A549 (cell line): ENCODE measurements at regions not wholly inside any gene's neighbourhood (a gene's known extent, or its start where the extent isn't known, plus 50 kb on each side); places are given as distances from the start of the nearest gene placed in this dataset.

Experiments used
- ATAC-seq, 2 experiments: fragments of 200-7000 bp in 1 of 2; fragments of >200 bp in 1 of 2; cut with Nextera tagmentation in 1 of 2; cut with Tn5 transposase in 1 of 2; 3 replicates each; pipeline versions ENCODE4 v1.8.0 to v1.9.1; 2018 to 2020; ENCODE audit warnings: mild to moderate bottlenecking in 1 of 2, moderate library complexity in 1 of 2
- CTCF ChIA-PET: fragments of 300-600 bp; sonication (Branson Sonifier 250); formaldehyde crosslinking; extraction: SDS; loops from one replicate; lab custom pipeline; 2021; ENCODE audit warnings: antibody characterized with exemption, inconsistent platforms; lab: Yijun Ruan, JAX
- POLR2A ChIA-PET: fragments of 350-600 bp; formaldehyde crosslinking; extraction: SDS; loops from one replicate; lab custom pipeline; 2021; ENCODE audit warnings: antibody characterized with exemption, inconsistent platforms; lab: Yijun Ruan, JAX
- DNase-seq, 2 experiments: peaks; one replicate each; pipeline versions ENCODE4 v3.0.0 to v3.0.0-alpha.2; 2011 to 2016; ENCODE audit warnings: low read depth in 1 of 2, low spot score in 1 of 2
- FAIRE-seq: peaks from 2 replicates; lab custom pipeline; 2011; peaks lifted over from hg19 to GRCh38; lab: Jason Lieb, UNC
- H3K27ac ChIP-seq, 2 experiments: fragments of >200 bp; sonication (Bioruptor Twin); formaldehyde crosslinking; 3 replicates each; pipeline ENCODE4 v1.5.1; 2016 to 2017
- H3K4me1 ChIP-seq: fragments of >200 bp; sonication (Bioruptor Twin); formaldehyde crosslinking; 3 replicates; pipeline ENCODE4 v1.6.1; 2016
- H3K4me2 ChIP-seq: fragments of >200 bp; sonication (Bioruptor Twin); formaldehyde crosslinking; 3 replicates; pipeline ENCODE4 v1.6.1; 2016
- H3K4me3 ChIP-seq: fragments of >200 bp; sonication (Bioruptor Twin); formaldehyde crosslinking; 3 replicates; pipeline ENCODE4 v1.5.1; 2016
- H3K9me3 ChIP-seq: fragments of >200 bp; sonication (Bioruptor Twin); formaldehyde crosslinking; 3 replicates; pipeline ENCODE4 v1.6.1; 2016
- ATOH8 ChIP-seq: fragments of 250-450 bp; sonication (Bioruptor Pico); IDR thresholded peaks from 2 replicates; pipeline ENCODE4 v1.5.0; 2020; ENCODE audit warnings: low read depth, mild to moderate bottlenecking, moderate library complexity
- BCL3 ChIP-seq: fragments of >200 bp; sonication (Bioruptor Twin); formaldehyde crosslinking; IDR thresholded peaks from 3 replicates; pipeline ENCODE4 v1.6.1; 2016
- BHLHE40 ChIP-seq: IDR thresholded peaks from 2 replicates; pipeline ENCODE4 v1.6.1; 2012; ENCODE audit warnings: low read depth, low read length, inconsistent platforms
- CBX8 ChIP-seq: fragments of 200-600 bp; sonication (generic); IDR thresholded peaks from 2 replicates; pipeline ENCODE4 v1.6.1; 2016
- E2F6 ChIP-seq: IDR thresholded peaks from 2 replicates; pipeline ENCODE4 v1.6.1; 2012; ENCODE audit warnings: low read depth, borderline replicate concordance
- EHF ChIP-seq: fragments of 250-450 bp; sonication (Bioruptor Pico); IDR thresholded peaks from 2 replicates; pipeline ENCODE4 v1.5.0; 2020; ENCODE audit warnings: mild to moderate bottlenecking
- EHMT2 ChIP-seq: fragments of 200-600 bp; sonication (generic); IDR thresholded peaks from 2 replicates; pipeline ENCODE4 v1.6.1; 2016; ENCODE audit warnings: antibody characterized with exemption, low read depth, mild to moderate bottlenecking, moderate library complexity
- ELK1 ChIP-seq: fragments of 150-350 bp; IDR thresholded peaks from 2 replicates; pipeline ENCODE4 v1.6.1; 2014; ENCODE audit warnings: low read depth, mild to moderate bottlenecking, low read length
- ESRRA ChIP-seq: fragments of 150-350 bp; IDR thresholded peaks from 2 replicates; pipeline ENCODE4 v1.6.1; 2014; ENCODE audit warnings: mild to moderate bottlenecking, low read length, borderline replicate concordance
- FOSB ChIP-seq: fragments of 250-450 bp; sonication (Bioruptor Pico); IDR thresholded peaks from 2 replicates; pipeline ENCODE4 v1.5.0; 2020; ENCODE audit warnings: mild to moderate bottlenecking, moderate library complexity
- FOSL2 ChIP-seq, 2 experiments: fragments of 450-650 bp in 1 of 2; fragments of >200 bp in 1 of 2; sonication (Bioruptor Twin) in 1 of 2; formaldehyde crosslinking; IDR thresholded peaks; 2 replicates each; pipeline versions ENCODE4 v1.5.0 to v1.6.1; 2016 to 2020; ENCODE audit warnings: mild to moderate bottlenecking in 1 of 2, moderate library complexity in 1 of 2
- GATA3 ChIP-seq: IDR thresholded peaks from 2 replicates; pipeline ENCODE4 v1.6.1; 2012; ENCODE audit warnings: borderline replicate concordance
- HES2 ChIP-seq: fragments of >200 bp; sonication (Bioruptor Twin); formaldehyde crosslinking; IDR thresholded peaks from 2 replicates; pipeline ENCODE4 v1.6.1; 2016
- HOXB13 ChIP-seq: fragments of 250-450 bp; sonication (Bioruptor Pico); IDR thresholded peaks from 2 replicates; pipeline ENCODE4 v1.5.0; 2020; ENCODE audit warnings: low read depth, mild to moderate bottlenecking, moderate library complexity
- JUN ChIP-seq, 2 experiments: fragments of >200 bp; sonication (Bioruptor Twin); formaldehyde crosslinking; IDR thresholded peaks; 2 replicates in 1 of 2; 3 replicates in 1 of 2; pipeline ENCODE4 v1.6.1; 2016 to 2017
- JUNB ChIP-seq: fragments of >200 bp; sonication (Bioruptor Twin); formaldehyde crosslinking; IDR thresholded peaks from 2 replicates; pipeline ENCODE4 v1.6.1; 2016
- KDM5A ChIP-seq: fragments of 200-600 bp; sonication (generic); IDR thresholded peaks from 2 replicates; pipeline ENCODE4 v1.6.1; 2016; ENCODE audit warnings: antibody characterized with exemption, mild to moderate bottlenecking
- MAFK ChIP-seq: fragments of 450-650 bp; IDR thresholded peaks from 2 replicates; pipeline ENCODE4 v1.6.1; 2014; ENCODE audit not compliant: partially characterized antibody
- MAZ ChIP-seq: fragments of 150-350 bp; IDR thresholded peaks from 2 replicates; pipeline ENCODE4 v1.6.1; 2014; ENCODE audit warnings: antibody characterized with exemption, low read depth, low read length, borderline replicate concordance
- NPAS2 ChIP-seq: fragments of 250-450 bp; sonication (Bioruptor Pico); IDR thresholded peaks from 2 replicates; pipeline ENCODE4 v1.8.0; 2022; ENCODE audit warnings: mild to moderate bottlenecking, moderate library complexity, borderline replicate concordance
- NR3C1 ChIP-seq: fragments of >200 bp; sonication (Bioruptor Twin); formaldehyde crosslinking; IDR thresholded peaks from 3 replicates; pipeline ENCODE4 v1.6.1; 2017
- POLR2AphosphoS2 ChIP-seq: conservative IDR thresholded peaks from 2 replicates; pipeline ENCODE4 v1.6.1; 2012; ENCODE audit warnings: low read length, improper control_type of control experiment, inconsistent platforms
- RAD21 ChIP-seq, 2 experiments: fragments of >200 bp in 1 of 2; sonication (Bioruptor Twin) in 1 of 2; formaldehyde crosslinking in 1 of 2; IDR thresholded peaks in 1 of 2; conservative IDR thresholded peaks in 1 of 2; 2 replicates in 1 of 2; 3 replicates in 1 of 2; pipeline ENCODE4 v1.6.1; 2012 to 2018; ENCODE audit warnings: inconsistent platforms in 1 of 2
- RARB ChIP-seq: fragments of 250-450 bp; sonication (Bioruptor Pico); IDR thresholded peaks from 2 replicates; pipeline ENCODE4 v1.8.0; 2021; ENCODE audit warnings: mild to moderate bottlenecking, moderate library complexity
- RCOR1 ChIP-seq: fragments of 150-350 bp; IDR thresholded peaks from 2 replicates; pipeline ENCODE4 v1.6.1; 2014; ENCODE audit warnings: antibody characterized with exemption, low read length, low read depth
- RNF2 ChIP-seq: fragments of 200-600 bp; sonication (generic); IDR thresholded peaks from 2 replicates; pipeline ENCODE4 v1.6.1; 2016; ENCODE audit warnings: low read depth, mild to moderate bottlenecking, antibody characterized with exemption, moderate library complexity, borderline replicate concordance
- SMC3 ChIP-seq: fragments of >200 bp; sonication (Bioruptor Twin); formaldehyde crosslinking; IDR thresholded peaks from 3 replicates; pipeline ENCODE4 v1.6.1; 2018; ENCODE audit warnings: inconsistent platforms
- TFCP2L1 ChIP-seq: fragments of 250-450 bp; sonication (Bioruptor Pico); IDR thresholded peaks from 2 replicates; pipeline ENCODE4 v1.5.0; 2021; ENCODE audit warnings: mild to moderate bottlenecking
- TP53 ChIP-seq: fragments of 250-450 bp; sonication (Bioruptor Pico); IDR thresholded peaks from 2 replicates; pipeline ENCODE4 v1.5.0; 2021; ENCODE audit warnings: mild to moderate bottlenecking, moderate library complexity
- ZFP36 ChIP-seq: fragments of 450-650 bp; IDR thresholded peaks from 2 replicates; pipeline ENCODE4 v1.6.1; 2014; ENCODE audit warnings: borderline replicate concordance; ENCODE audit not compliant: partially characterized antibody
- WGBS: methylation state at CpG from one replicate; pipeline ENCODE4 v1.1.6; 2017; ENCODE audit errors: missing lambda C conversion rate; 5-methylcytosine and 5-hydroxymethylcytosine counted together

- ChIA-PET POLR2A (no interaction called here), CTCF (no interaction called here)
- H3K27ac ChIP-seq, result no peak overlapping the region
- no peaks in the 10 kb centered on the region for H3K9me3 ChIP-seq
- no peaks in the 10 kb centered on the region for H3K4me1 ChIP-seq
- WGBS, result 25% methylated on average over 10 of the region's 20 CpGs
- no peak for ATAC-seq
- no peak for TF ChIP-seq RNF2
- TF ChIP-seq ATOH8, result no peak
- TF ChIP-seq FOSL2 (IDR thresholded peaks at IDR 0.05), result no peak
- no peak for TF ChIP-seq FOSL2 (CRISPR knock-in tag; IDR thresholded peaks at IDR 0.05)
- no peak for TF ChIP-seq CBX8
- TF ChIP-seq JUN (IDR thresholded peaks at IDR 0.05), result no peak
- no peak for TF ChIP-seq NPAS2 (CRISPR knock-in tag)
- TF ChIP-seq ELK1, result no peak
- TF ChIP-seq KDM5A, result no peak
- DNase-seq, result no peak
- FAIRE-seq, result no peak
- no peak overlapping the region for H3K4me2 ChIP-seq
- no peak overlapping the region for H3K4me3 ChIP-seq
Measured at GRCh38 chr13:111420113-111420876, 99.9 kb downstream of the TEX29 start.

GRCh38 chr13:111421216-111421615 is 100.8 kb downstream of the TEX29 start:
- no peaks in the 10 kb centered on the region for H3K9me3 ChIP-seq
- DNase-seq (no peak), ATAC-seq (no peak), FAIRE-seq (no peak)
- ChIA-PET POLR2A (interaction anchor here (0.6 kb wide), 1 partner anchor 24 kb away, joined by 4 read pairs; no protein-coding TSS in a partner anchor), CTCF (no interaction called here)
- no peak overlapping the region for H3K27ac ChIP-seq
- H3K4me1 ChIP-seq, result no peaks in the 10 kb centered on the region
- no peak overlapping the region for H3K4me2 ChIP-seq
- TF ChIP-seq TP53 (CRISPR knock-in tag) (no peak), BCL3 (no peak), MAFK (no peak), HES2 (no peak), BHLHE40 (no peak), CBX8 (no peak), TFCP2L1 (CRISPR knock-in tag) (no peak), NPAS2 (CRISPR knock-in tag) (no peak), JUNB (no peak), FOSB (CRISPR knock-in tag) (no peak), E2F6 (no peak), ZFP36 (no peak)
- 35% methylated on average over 11 of the region's 11 CpGs for WGBS
- no peak overlapping the region for H3K4me3 ChIP-seq

GRCh38 chr13:111422348-111422747 is 101.9 kb downstream of the TEX29 start:
- 49% methylated on average over 13 of the region's 13 CpGs for WGBS
- FAIRE-seq (no peak), DNase-seq (no peak), ATAC-seq (no peak)
- Histone ChIP-seq H3K4me3 (no peak overlapping the region), H3K4me2 (no peak overlapping the region), H3K4me1 (no peaks in the 10 kb centered on the region), H3K27ac (no peak overlapping the region), H3K9me3 (no peaks in the 10 kb centered on the region)
- ChIA-PET CTCF (no interaction called here), POLR2A (no interaction called here)
- no peak for TF ChIP-seq CBX8
- TF ChIP-seq MAZ, result no peak
- no peak for TF ChIP-seq POLR2AphosphoS2
- no peak for TF ChIP-seq RARB (CRISPR knock-in tag)
- TF ChIP-seq NR3C1, result no peak
- no peak for TF ChIP-seq EHMT2
- no peak for TF ChIP-seq ESRRA
- TF ChIP-seq RCOR1, result no peak
- no peak for TF ChIP-seq GATA3
- TF ChIP-seq RAD21 (conservative IDR thresholded peaks at IDR 0.05 in 1 of 2, IDR thresholded peaks at IDR 0.05 in 1 of 2), result no peak
- no peak for TF ChIP-seq HOXB13 (CRISPR knock-in tag)
- TF ChIP-seq EHF (CRISPR knock-in tag), result no peak
- no peak for TF ChIP-seq SMC3
